Upper lobe of left lung (tissue), 6 donors: ENCODE measurements at regions not wholly inside any gene's neighbourhood (a gene's known extent, or its start where the extent isn't known, plus 50 kb on each side); places are given as distances from the start of the nearest gene placed in this dataset.

Source experiments
- ATAC-seq, 2 donors: fragments of 200-7000 bp; cut with Tn5 transposase; one replicate each; pipeline ENCODE4 v1.9.1; 2022; ENCODE audit warnings: mild to moderate bottlenecking in 2 of 2, moderate library complexity in 2 of 2; ENCODE audit not compliant: low FRiP score in 2 of 2
- DNase-seq, 2 donors: peaks; one replicate each; pipeline ENCODE4 v3.0.0-alpha.2; 2019 to 2020
- H3K27ac ChIP-seq, 4 donors: fragments of 200-600 bp; sonication (generic); one replicate each; pipeline ENCODE4 v1.5.1; 2016 to 2019
- H3K27me3 ChIP-seq, 4 donors: fragments of 200-600 bp; sonication (generic); one replicate each; pipeline ENCODE4 v1.5.1; 2017 to 2019
- H3K36me3 ChIP-seq, 4 donors: fragments of 200-600 bp; sonication (generic); one replicate each; pipeline ENCODE4 v1.5.1; 2016 to 2019
- H3K4me1 ChIP-seq, 4 donors: fragments of 200-600 bp; sonication (generic); one replicate each; pipeline ENCODE4 v1.5.1; 2018 to 2019
- H3K4me3 ChIP-seq, 4 donors: fragments of 200-600 bp; sonication (generic); one replicate each; pipeline ENCODE4 v1.5.1; 2017 to 2019; ENCODE audit warnings: mild to moderate bottlenecking in 2 of 4, moderate library complexity in 1 of 4
- H3K9me3 ChIP-seq, 4 donors: fragments of 200-600 bp; sonication (generic); one replicate each; pipeline ENCODE4 v1.5.1; 2018 to 2019
- CTCF ChIP-seq, 6 experiments: fragments of 450-650 bp in 4 of 6; fragments of 200-600 bp in 2 of 6; sonication (generic) in 2 of 6; IDR thresholded peaks; one replicate each; pipeline ENCODE4 v1.5.1; 2016 to 2019; ENCODE audit warnings: antibody characterized with exemption in 6 of 6
- EP300 ChIP-seq, 4 donors: sonication (generic); formaldehyde crosslinking; IDR thresholded peaks; one replicate each; pipeline ENCODE4 v1.5.1; 2017; ENCODE audit warnings: antibody characterized with exemption in 4 of 4, control low read depth in 2 of 4
- POLR2A ChIP-seq, 4 donors: fragments of 450-650 bp; IDR thresholded peaks; one replicate each; pipeline ENCODE4 v1.5.1; 2016 to 2017; ENCODE audit warnings: antibody characterized with exemption in 4 of 4, mild to moderate bottlenecking in 2 of 4
- POLR2AphosphoS5 ChIP-seq, 2 donors: sonication (generic); formaldehyde crosslinking; IDR thresholded peaks; one replicate each; pipeline ENCODE4 v1.5.1; 2017; ENCODE audit warnings: antibody characterized with exemption in 2 of 2
- WGBS, 2 donors: methylation state at CpG; one replicate each; pipeline ENCODE4 v1.1.5; 2017 to 2018; 5-methylcytosine and 5-hydroxymethylcytosine counted together
- donor health status: DM: no; HTN: no; CAD: no; lungs with moderate emphysema.
- donor health status: DM: no; HTN: yes; CAD: no; lungs with severe emphysema.

DNA sequence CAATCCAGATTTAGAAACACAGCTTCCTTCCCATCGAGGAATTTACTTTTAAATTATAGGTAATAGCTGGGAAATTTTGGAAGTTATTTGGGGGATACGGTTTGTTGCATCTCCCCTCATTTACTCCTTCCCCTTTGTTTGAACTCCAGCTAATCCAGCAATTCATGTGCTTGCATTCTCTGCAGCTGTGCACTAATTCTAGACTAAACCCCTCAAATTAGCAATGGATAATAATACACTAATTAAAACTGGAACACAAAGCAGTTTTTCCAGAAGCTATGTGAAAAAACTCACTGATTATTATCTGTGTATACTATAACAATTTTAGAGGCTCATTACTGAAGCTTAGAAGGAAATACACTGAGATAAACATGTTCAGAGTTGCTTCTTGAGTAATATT is 751.2 kb upstream of the ZNF608 start:
- WGBS, 2 donors: 77 to 87% methylated on average over 2 of the region's 2 CpGs
- Histone ChIP-seq H3K9me3 (no peaks in the 10 kb centered on the region), H3K27me3 (no peaks in the 10 kb centered on the region), H3K4me1 (no peaks in the 10 kb centered on the region), H3K27ac (no peak overlapping the region), H3K36me3 (no peaks in the 10 kb centered on the region), H3K4me3 (no peak overlapping the region)
- DNase-seq: no peak
- no peak for ATAC-seq
- TF ChIP-seq POLR2A (IDR thresholded peaks at IDR 0.05): no peak

DNA sequence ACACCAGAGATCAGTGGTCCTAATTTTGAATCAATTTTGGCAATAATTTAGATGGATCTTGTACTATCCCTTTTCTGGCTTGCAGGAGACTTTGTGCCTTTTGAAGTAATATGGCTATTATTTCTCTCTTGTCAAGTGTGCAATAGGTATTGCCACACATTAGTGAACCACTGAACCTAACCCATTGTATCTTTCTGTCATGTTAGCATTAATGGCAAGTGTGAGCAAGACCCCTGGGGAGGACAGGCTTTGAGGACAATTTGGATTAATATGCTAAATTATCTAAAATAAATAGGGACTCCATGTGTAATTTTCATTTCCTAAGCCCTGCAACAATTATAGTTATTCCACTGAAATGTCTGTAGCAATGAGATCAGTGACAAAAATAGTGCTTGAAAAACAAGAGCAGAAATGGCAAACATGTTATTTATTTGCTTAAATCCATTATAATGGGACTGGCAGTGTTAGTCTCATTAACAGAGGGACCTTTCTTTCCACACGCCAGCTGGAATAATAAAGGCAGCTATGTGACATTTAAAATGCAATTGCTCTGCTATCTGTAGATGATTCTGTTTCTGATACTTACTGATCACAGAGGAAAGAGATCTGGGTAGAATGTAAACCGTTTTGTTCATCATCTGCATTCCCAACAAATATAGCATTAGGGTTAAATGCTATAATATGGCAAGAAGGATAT is 753.3 kb upstream of the ZNF608 start:
- Histone ChIP-seq H3K9me3 (no peaks in the 10 kb centered on the region), H3K27me3 (no peaks in the 10 kb centered on the region), H3K36me3 (no peaks in the 10 kb centered on the region), H3K27ac (no peak overlapping the region), H3K4me3 (no peak overlapping the region), H3K4me1 (no peaks in the 10 kb centered on the region)
- WGBS, 2 donors: 84 to 89% methylated on average over 2 of the region's 2 CpGs
- no peak for TF ChIP-seq POLR2A (IDR thresholded peaks at IDR 0.05)
- no peak for TF ChIP-seq CTCF (IDR thresholded peaks at IDR 0.05)
- no peak for TF ChIP-seq EP300 (IDR thresholded peaks at IDR 0.05)
- TF ChIP-seq POLR2AphosphoS5 (IDR thresholded peaks at IDR 0.05): no peak
- ATAC-seq (no peak), DNase-seq (no peak)

DNA sequence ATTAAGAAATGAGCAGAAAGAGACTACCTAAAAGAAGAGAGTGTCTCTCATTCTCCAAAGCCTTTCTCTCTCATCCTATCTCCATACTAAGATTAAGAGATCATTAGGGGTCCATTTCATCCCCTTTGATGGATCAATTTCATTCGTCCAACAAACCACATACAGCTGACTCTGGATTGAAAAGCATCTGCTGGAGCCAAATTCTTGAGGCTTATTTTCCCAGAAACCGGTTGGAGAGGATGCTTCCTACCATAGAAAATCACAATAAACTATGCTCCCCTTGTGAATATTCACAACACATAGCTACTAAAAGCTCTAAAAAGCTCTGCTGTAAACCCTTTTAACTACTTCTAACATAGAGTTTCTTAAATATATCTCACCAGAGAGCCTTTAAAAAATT is 755.0 kb upstream of the ZNF608 start:
- Histone ChIP-seq H3K9me3 (no peaks in the 10 kb centered on the region), H3K27ac (no peak overlapping the region), H3K36me3 (no peaks in the 10 kb centered on the region), H3K27me3 (no peaks in the 10 kb centered on the region), H3K4me3 (no peak overlapping the region), H3K4me1 (no peaks in the 10 kb centered on the region)
- ATAC-seq: no peak
- no peak for TF ChIP-seq EP300 (IDR thresholded peaks at IDR 0.05)
- no peak for TF ChIP-seq POLR2A (IDR thresholded peaks at IDR 0.05)
- TF ChIP-seq CTCF (IDR thresholded peaks at IDR 0.05): no peak
- no peak for TF ChIP-seq POLR2AphosphoS5 (IDR thresholded peaks at IDR 0.05)
- WGBS, 2 donors: 76 to 79% methylated on average over 2 of the region's 2 CpGs
- DNase-seq: no peak

- no peaks in the 10 kb centered on the region for H3K4me1 ChIP-seq
- H3K27ac ChIP-seq: no peak overlapping the region
- H3K4me3 ChIP-seq: no peak overlapping the region
- 63 to 82% methylated on average over 5 of the region's 5 CpGs for WGBS, 2 donors
- DNase-seq (no peak), ATAC-seq (no peak)
- no peaks in the 10 kb centered on the region for H3K9me3 ChIP-seq
- H3K27me3 ChIP-seq: no peaks in the 10 kb centered on the region
- no peak for TF ChIP-seq CTCF (IDR thresholded peaks at IDR 0.05)
- TF ChIP-seq POLR2AphosphoS5 (IDR thresholded peaks at IDR 0.05): no peak
- TF ChIP-seq POLR2A (IDR thresholded peaks at IDR 0.05): no peak
- TF ChIP-seq EP300 (IDR thresholded peaks at IDR 0.05): no peak
- H3K36me3 ChIP-seq: no peaks in the 10 kb centered on the region
These were observed 757.5 kb upstream of the ZNF608 start for GRCh38 chr5:125503946-125504345.

GRCh38 chr5:125505115-125505514 is 758.7 kb upstream of the ZNF608 start:
- H3K36me3 ChIP-seq: no peaks in the 10 kb centered on the region
- no peaks in the 10 kb centered on the region for H3K4me1 ChIP-seq
- no peak overlapping the region for H3K27ac ChIP-seq
- H3K27me3 ChIP-seq: no peaks in the 10 kb centered on the region
- ATAC-seq: no peak
- 76 to 93% methylated on average over 3 of the region's 3 CpGs for WGBS, 2 donors
- no peak for TF ChIP-seq EP300 (IDR thresholded peaks at IDR 0.05)
- TF ChIP-seq CTCF (IDR thresholded peaks at IDR 0.05): no peak
- no peak for TF ChIP-seq POLR2A (IDR thresholded peaks at IDR 0.05)
- TF ChIP-seq POLR2AphosphoS5 (IDR thresholded peaks at IDR 0.05): no peak
- H3K4me3 ChIP-seq: no peak overlapping the region
- no peak for DNase-seq
- no peaks in the 10 kb centered on the region for H3K9me3 ChIP-seq
